Tibial nerve (tissue), 4 donors: ENCODE measurements at regions not wholly inside any gene's neighbourhood (a gene's known extent, or its start where the extent isn't known, plus 50 kb on each side); places are given as distances from the start of the nearest gene placed in this dataset.

Experiments used
- EP300 ChIP-seq, 2 donors: sonication (generic); formaldehyde crosslinking; IDR thresholded peaks; one replicate each; pipeline ENCODE4 v1.6.1; 2017; ENCODE audit warnings: antibody characterized with exemption in 2 of 2, mild to moderate bottlenecking in 1 of 2
- POLR2A ChIP-seq, 2 donors: fragments of 450-650 bp; IDR thresholded peaks; one replicate each; pipeline ENCODE4 v1.6.1; 2017; ENCODE audit warnings: antibody characterized with exemption in 2 of 2, mild to moderate bottlenecking in 2 of 2, moderate library complexity in 2 of 2
- TF ChIP-seq, protein P1 (sequence below), 5 experiments: fragments of 200-600 bp in 3 of 5; fragments of 450-650 bp in 2 of 5; sonication (generic) in 3 of 5; IDR thresholded peaks; one replicate each; pipeline ENCODE4 v1.5.1; 2016 to 2019; ENCODE audit warnings: antibody characterized with exemption in 5 of 5, mild to moderate bottlenecking in 3 of 5, moderate library complexity in 2 of 5

DNA sequence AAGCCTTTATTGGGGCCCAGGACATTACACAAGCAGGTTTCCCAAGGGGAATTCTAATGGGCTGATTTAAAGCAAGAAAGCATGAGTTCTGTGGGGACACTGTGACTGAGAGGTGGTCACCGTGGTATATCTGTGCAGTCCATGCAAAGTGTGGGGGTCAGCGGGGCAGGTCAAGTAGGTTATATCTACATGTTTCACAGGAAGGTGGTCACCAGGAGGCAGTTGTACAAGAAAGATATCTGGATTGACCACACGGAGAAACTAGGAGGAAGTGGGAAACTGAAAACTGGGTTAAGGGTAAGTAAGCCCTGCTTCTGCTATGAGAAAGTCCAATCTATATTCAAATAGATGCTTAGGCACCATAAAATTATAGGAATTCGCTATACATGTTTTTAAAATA, 77.8 kb upstream of the CNOT2 start:
- TF ChIP-seq, protein P1, sequence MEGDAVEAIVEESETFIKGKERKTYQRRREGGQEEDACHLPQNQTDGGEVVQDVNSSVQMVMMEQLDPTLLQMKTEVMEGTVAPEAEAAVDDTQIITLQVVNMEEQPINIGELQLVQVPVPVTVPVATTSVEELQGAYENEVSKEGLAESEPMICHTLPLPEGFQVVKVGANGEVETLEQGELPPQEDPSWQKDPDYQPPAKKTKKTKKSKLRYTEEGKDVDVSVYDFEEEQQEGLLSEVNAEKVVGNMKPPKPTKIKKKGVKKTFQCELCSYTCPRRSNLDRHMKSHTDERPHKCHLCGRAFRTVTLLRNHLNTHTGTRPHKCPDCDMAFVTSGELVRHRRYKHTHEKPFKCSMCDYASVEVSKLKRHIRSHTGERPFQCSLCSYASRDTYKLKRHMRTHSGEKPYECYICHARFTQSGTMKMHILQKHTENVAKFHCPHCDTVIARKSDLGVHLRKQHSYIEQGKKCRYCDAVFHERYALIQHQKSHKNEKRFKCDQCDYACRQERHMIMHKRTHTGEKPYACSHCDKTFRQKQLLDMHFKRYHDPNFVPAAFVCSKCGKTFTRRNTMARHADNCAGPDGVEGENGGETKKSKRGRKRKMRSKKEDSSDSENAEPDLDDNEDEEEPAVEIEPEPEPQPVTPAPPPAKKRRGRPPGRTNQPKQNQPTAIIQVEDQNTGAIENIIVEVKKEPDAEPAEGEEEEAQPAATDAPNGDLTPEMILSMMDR (IDR thresholded peaks at IDR 0.05), result no peak
- TF ChIP-seq POLR2A (IDR thresholded peaks at IDR 0.05), result no peak
- TF ChIP-seq EP300 (IDR thresholded peaks at IDR 0.05), result no peak
